ENCODE measurements at regions not wholly inside any gene's neighbourhood (a gene's known extent, or its start where the extent isn't known, plus 50 kb on each side); places are given as distances from the start of the nearest gene placed in this dataset.

DNA sequence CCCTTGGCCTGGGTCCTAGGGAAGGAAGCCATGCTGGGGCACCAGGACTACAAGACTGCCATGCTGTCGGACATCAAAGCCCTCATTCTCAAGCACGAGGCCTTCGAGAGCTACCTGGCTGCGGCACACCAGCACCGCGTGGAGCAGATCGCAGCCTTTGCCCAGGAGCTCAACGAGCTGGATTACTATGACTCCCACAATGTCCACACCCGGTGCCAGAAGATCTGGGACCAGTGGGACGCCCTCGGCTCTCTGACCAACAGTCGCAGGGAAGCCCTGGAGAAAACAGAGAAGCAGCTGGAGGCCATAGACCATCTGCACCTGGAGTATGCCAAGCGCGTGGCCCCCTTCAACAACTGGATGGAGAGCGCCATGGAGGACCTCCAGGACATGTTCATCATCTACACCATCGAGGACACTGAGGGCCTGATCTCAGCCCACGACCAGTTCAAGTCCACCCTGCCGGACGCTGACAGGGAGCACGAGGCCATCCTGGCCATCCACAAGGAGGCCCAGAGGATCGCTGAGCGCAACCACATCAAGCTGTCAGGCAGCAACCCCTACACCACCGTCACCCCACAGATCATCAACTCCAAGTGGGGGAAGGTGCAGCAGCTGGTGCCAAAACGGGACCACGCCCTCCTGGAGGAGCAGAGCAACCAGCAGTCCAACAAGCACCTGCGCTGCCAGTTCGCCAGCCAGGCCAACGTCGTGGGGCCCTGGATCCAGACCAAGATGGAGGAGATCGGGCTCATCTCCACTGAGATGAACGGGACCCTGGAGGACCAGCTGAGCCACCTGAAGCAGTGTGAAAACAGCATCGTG, 487.0 kb downstream of the TRAM1L1 start:
- DNase-seq (ENCODE audit: low read depth in 2 of 2): no peak
- H3K4me3 ChIP-seq (replicated peaks in 1 of 2; ENCODE audit: low read depth in 2 of 2, low read length in 2 of 2): no peak overlapping the region
- TF ChIP-seq, protein P1, sequence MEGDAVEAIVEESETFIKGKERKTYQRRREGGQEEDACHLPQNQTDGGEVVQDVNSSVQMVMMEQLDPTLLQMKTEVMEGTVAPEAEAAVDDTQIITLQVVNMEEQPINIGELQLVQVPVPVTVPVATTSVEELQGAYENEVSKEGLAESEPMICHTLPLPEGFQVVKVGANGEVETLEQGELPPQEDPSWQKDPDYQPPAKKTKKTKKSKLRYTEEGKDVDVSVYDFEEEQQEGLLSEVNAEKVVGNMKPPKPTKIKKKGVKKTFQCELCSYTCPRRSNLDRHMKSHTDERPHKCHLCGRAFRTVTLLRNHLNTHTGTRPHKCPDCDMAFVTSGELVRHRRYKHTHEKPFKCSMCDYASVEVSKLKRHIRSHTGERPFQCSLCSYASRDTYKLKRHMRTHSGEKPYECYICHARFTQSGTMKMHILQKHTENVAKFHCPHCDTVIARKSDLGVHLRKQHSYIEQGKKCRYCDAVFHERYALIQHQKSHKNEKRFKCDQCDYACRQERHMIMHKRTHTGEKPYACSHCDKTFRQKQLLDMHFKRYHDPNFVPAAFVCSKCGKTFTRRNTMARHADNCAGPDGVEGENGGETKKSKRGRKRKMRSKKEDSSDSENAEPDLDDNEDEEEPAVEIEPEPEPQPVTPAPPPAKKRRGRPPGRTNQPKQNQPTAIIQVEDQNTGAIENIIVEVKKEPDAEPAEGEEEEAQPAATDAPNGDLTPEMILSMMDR (IDR thresholded peaks at IDR 0.05; ENCODE audit: low read depth, low read length): no peak

DNA sequence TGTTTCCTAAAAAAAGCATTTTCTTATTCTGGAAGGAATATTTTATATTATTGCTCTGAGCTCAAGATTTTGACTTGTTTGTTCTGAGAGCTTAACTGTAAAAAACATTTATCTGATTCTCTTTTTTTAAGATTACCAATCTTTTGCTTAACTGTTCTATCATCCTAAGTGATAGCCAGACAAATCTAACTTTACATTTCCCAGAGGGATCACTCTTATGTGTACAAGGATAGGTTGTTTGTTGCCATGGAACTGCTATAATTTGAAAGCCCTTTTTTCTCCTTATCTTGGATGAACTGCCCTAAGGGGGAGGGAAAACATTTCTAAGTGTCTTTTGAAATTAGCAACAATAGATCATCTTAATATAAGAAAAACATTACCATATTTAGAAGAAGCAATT, 494.7 kb downstream of the TRAM1L1 start:
- TF ChIP-seq, protein P1 (IDR thresholded peaks at IDR 0.05; ENCODE audit: low read depth, low read length): no peak
- H3K4me3 ChIP-seq (replicated peaks in 1 of 2; ENCODE audit: low read depth in 2 of 2, low read length in 2 of 2): no peak overlapping the region
- no peak for DNase-seq (ENCODE audit: low read depth in 2 of 2)

DNA sequence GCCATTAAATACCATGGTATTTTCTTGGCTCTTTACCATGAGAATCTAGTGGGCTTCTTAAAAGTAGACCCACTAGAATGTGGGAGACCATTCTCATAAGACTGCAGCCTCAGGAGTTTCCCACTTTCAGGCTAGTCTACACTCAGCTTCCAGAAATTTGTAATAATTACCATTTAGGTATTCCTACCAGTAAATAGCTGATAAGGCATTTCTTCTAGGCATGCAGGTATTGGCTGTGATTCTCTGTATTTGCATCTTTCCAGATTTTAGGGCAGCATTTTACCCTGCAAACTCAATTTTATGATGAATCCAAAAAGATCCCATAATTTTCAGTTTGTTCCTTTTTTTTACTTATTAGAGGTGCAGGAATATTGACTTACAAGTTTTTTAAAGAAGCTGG, 496.6 kb downstream of the TRAM1L1 start:
- TF ChIP-seq, protein P1 (IDR thresholded peaks at IDR 0.05; ENCODE audit: low read depth, low read length): no peak
- DNase-seq (ENCODE audit: low read depth in 2 of 2): no peak
- H3K4me3 ChIP-seq (replicated peaks in 1 of 2; ENCODE audit: low read depth in 2 of 2, low read length in 2 of 2): no peak overlapping the region

DNA sequence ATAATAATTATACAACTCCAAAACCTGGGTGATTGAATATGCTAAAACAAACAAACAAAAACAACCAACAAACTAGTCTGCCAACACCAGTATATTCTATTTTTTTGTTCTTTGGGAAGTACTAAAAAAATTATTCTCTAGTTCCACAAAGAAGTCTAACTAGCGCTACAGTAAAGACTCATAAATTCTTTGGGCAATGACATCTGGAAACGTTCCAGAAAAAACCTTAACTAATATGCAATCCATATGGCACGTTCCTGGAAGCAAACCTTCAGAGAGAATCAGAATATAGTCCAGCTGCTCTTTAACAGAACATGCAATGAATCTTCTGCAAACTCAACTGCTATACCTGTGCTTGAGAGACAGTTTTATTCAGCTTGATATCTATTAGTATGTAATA, 500.1 kb downstream of the TRAM1L1 start:
- H3K4me3 ChIP-seq (replicated peaks in 1 of 2; ENCODE audit: low read depth in 2 of 2, low read length in 2 of 2): no peak overlapping the region
- TF ChIP-seq, protein P1 (IDR thresholded peaks at IDR 0.05; ENCODE audit: low read depth, low read length): no peak
- no peak for DNase-seq (ENCODE audit: low read depth in 2 of 2)

DNA sequence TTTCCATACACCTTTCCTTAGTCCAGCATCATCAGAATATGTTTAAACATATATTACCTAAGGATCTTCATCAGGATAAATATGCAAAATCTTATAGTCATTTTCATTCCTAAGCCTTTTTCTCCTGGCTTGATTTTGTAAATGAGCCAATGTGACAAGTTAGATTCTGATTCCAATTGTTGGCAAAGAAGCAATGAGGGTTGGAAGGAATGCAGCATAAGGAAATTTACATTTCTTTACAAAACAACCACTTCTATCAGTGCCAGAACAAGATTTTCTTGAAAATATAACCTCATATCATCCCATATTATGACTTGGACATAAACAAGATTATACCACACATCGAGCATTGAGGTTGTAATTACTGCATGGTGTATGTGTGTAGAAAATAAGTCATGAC, 508.1 kb downstream of the TRAM1L1 start:
- no peak for DNase-seq (ENCODE audit: low read depth in 2 of 2)
- no peak overlapping the region for H3K4me3 ChIP-seq (replicated peaks in 1 of 2; ENCODE audit: low read depth in 2 of 2, low read length in 2 of 2)
- TF ChIP-seq, protein P1 (IDR thresholded peaks at IDR 0.05; ENCODE audit: low read depth, low read length): no peak

DNA sequence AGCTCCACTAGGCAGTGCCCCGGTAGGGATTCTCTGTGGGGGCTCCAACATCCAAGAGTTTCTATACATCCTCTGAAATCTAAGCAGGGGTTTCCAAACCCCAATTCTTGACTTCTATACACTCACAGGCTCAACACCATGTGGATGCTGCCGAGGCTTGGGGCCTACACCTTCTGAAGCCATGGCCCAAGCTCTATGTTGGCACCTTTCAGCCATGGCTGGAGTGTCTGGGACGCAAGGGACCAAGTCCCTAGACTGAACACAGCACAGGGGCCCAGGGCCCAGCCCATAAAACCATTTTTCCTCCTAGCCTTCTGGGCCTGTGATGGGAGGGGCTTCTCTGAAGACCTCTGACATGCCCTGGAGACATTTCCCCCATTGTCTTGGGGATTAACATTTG, 511.8 kb downstream of the TRAM1L1 start:
- H3K4me3 ChIP-seq (replicated peaks in 1 of 2; ENCODE audit: low read depth in 2 of 2, low read length in 2 of 2): no peak overlapping the region
- TF ChIP-seq, protein P1 (IDR thresholded peaks at IDR 0.05; ENCODE audit: low read depth, low read length): no peak
- DNase-seq (ENCODE audit: low read depth in 2 of 2): no peak

DNA sequence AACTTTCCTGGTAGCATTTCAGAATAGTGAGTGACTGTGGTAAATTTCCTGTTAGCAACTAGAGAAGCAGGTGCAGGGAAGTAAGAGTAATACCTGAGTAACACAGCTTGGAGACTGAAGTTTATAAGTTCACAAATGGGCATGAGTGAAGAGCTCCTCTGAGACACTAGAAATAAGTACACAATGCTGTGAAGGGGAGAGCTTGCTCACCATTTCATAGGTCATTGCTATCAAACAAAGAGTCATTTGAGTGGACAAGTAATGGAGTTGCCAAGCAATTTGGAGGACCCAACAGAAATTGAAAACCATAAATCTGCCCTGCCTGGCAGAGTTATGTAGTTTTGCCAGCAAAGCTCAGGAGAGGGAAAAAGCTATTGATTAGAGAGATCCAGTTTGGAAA, 523.6 kb downstream of the TRAM1L1 start:
- TF ChIP-seq, protein P1 (IDR thresholded peaks at IDR 0.05; ENCODE audit: low read depth, low read length): no peak
- no peak for DNase-seq (ENCODE audit: low read depth in 2 of 2)
- no peak overlapping the region for H3K4me3 ChIP-seq (replicated peaks in 1 of 2; ENCODE audit: low read depth in 2 of 2, low read length in 2 of 2)
